ENCODE measurements at regions not wholly inside any gene's neighbourhood (a gene's known extent, or its start where the extent isn't known, plus 50 kb on each side); places are given as distances from the start of the nearest gene placed in this dataset.

GRCh38 chr1:118262865-118263264 is 77.8 kb upstream of the SPAG17 start:
- TF ChIP-seq, protein P1, sequence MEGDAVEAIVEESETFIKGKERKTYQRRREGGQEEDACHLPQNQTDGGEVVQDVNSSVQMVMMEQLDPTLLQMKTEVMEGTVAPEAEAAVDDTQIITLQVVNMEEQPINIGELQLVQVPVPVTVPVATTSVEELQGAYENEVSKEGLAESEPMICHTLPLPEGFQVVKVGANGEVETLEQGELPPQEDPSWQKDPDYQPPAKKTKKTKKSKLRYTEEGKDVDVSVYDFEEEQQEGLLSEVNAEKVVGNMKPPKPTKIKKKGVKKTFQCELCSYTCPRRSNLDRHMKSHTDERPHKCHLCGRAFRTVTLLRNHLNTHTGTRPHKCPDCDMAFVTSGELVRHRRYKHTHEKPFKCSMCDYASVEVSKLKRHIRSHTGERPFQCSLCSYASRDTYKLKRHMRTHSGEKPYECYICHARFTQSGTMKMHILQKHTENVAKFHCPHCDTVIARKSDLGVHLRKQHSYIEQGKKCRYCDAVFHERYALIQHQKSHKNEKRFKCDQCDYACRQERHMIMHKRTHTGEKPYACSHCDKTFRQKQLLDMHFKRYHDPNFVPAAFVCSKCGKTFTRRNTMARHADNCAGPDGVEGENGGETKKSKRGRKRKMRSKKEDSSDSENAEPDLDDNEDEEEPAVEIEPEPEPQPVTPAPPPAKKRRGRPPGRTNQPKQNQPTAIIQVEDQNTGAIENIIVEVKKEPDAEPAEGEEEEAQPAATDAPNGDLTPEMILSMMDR (IDR thresholded peaks at IDR 0.05): no peak
- TF ChIP-seq POLR2A (IDR thresholded peaks at IDR 0.05): no peak

Measured in esophagus squamous epithelium (tissue), 4 donors.